SK-N-MC (cell line): ENCODE measurements at regions not wholly inside any gene's neighbourhood (a gene's known extent, or its start where the extent isn't known, plus 50 kb on each side); places are given as distances from the start of the nearest gene placed in this dataset.
"Not testable (repeated sequence)": the region's sequence is repeated elsewhere in the genome, so short reads cannot be mapped to it uniquely, and the experiment has no call there.

ENCODE experiments used
- DNase-seq: peaks from one replicate; pipeline ENCODE4 v3.0.0-alpha.2; 2011; ENCODE audit warnings: low read depth, low spot score
- H3K27ac ChIP-seq: fragments of 200-600 bp; sonication (generic); 2 replicates; pipeline ENCODE4 v1.5.1; 2016; ENCODE audit warnings: mixed run types
- H3K36me3 ChIP-seq: fragments of 200-600 bp; sonication (generic); 2 replicates; pipeline ENCODE4 v1.6.1; 2017; ENCODE audit warnings: antibody characterized with exemption, low read length, mixed read lengths; ENCODE audit not compliant: insufficient read depth
- H3K4me3 ChIP-seq: fragments of 200-600 bp; sonication (generic); 2 replicates; pipeline ENCODE4 v1.5.1; 2016
- H3K9ac ChIP-seq: fragments of 200-600 bp; sonication (generic); 2 replicates; pipeline ENCODE4 v1.8.0; 2017; ENCODE audit warnings: mixed run types, mixed read lengths; ENCODE audit not compliant: insufficient read length
- H3K9me3 ChIP-seq: fragments of 200-600 bp; sonication (generic); 2 replicates; pipeline ENCODE4 v1.6.1; 2017; ENCODE audit warnings: low read depth, mild to moderate bottlenecking, antibody characterized with exemption, low read length, moderate library complexity, mixed read lengths
- EZH2 ChIP-seq: fragments of 200-600 bp; sonication (generic); IDR thresholded peaks from one replicate; pipeline ENCODE4 v1.6.1; 2017; ENCODE audit warnings: antibody characterized with exemption
- FOXP2 ChIP-seq: optimal IDR thresholded peaks from 2 replicates; pipeline ENCODE3; 2011; ENCODE audit warnings: mild to moderate bottlenecking, moderate library complexity; ENCODE audit not compliant: insufficient read depth; ENCODE audit errors: extremely low read length, control extremely low read depth
- POLR2AphosphoS5 ChIP-seq: IDR thresholded peaks from 2 replicates; pipeline ENCODE4 v1.6.1; 2012; ENCODE audit warnings: mild to moderate bottlenecking, low read depth, low read length, borderline replicate concordance

DNA sequence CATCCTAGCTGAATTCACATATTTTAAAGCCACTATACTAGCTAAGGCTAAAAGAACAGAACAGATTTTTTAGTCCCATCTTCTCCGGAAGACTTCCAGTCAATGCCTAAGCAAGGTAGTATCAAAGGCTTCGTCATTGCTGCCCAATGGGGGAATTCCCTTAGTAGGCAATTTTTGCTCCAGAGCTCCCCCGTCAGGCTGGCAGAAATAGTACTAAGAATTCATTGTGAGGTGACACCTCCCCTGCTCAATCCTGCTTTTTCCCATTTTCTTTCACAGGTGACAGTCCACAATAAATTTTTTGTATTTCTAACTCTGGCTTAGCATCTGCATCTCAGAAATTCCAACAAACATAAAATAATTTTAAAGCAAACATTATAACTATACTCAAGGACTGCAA, 52.8 kb upstream of the SRSF6 start:
- Histone ChIP-seq H3K9me3 (no peaks in the 10 kb centered on the region), H3K27ac (no peak overlapping the region), H3K36me3 (no peaks in the 10 kb centered on the region), H3K9ac (no peak overlapping the region), H3K4me3 (no peak overlapping the region)
- DNase-seq: no peak
- TF ChIP-seq FOXP2 (no peak), POLR2AphosphoS5 (no peak)

- not testable (repeated sequence) for DNase-seq, H3K9me3 ChIP-seq, H3K36me3 ChIP-seq, H3K27ac ChIP-seq, H3K4me3 ChIP-seq, H3K9ac ChIP-seq
These were observed 56.8 kb upstream of the SRSF6 start for GRCh38 chr20:43400882-43401281.

GRCh38 chr20:43398676-43399324, 58.9 kb upstream of the SRSF6 start:
- no peak overlapping the region for H3K9ac ChIP-seq
- no peaks in the 10 kb centered on the region for H3K9me3 ChIP-seq
- DNase-seq: no peak
- no peaks in the 10 kb centered on the region for H3K36me3 ChIP-seq
- TF ChIP-seq POLR2AphosphoS5 (no peak), EZH2 (no peak), FOXP2 (no peak)
- H3K4me3 ChIP-seq: no peak overlapping the region
- H3K27ac ChIP-seq: no peak overlapping the region

GRCh38 chr20:43397147-43397546, 60.5 kb upstream of the SRSF6 start:
- DNase-seq: no peak
- Histone ChIP-seq H3K9me3 (no peaks in the 10 kb centered on the region), H3K27ac (no peak overlapping the region), H3K4me3 (no peak overlapping the region), H3K9ac (no peak overlapping the region), H3K36me3 (no peaks in the 10 kb centered on the region)
- TF ChIP-seq FOXP2 (no peak), POLR2AphosphoS5 (no peak), EZH2 (no peak)

- no peak for DNase-seq
- H3K9ac ChIP-seq: no peak overlapping the region
- H3K27ac ChIP-seq: no peak overlapping the region
- TF ChIP-seq POLR2AphosphoS5 (no peak), EZH2 (no peak), FOXP2 (no peak)
- H3K4me3 ChIP-seq: no peak overlapping the region
- H3K36me3 ChIP-seq: no peaks in the 10 kb centered on the region
- H3K9me3 ChIP-seq: no peaks in the 10 kb centered on the region
These were observed 64.6 kb upstream of the SRSF6 start for GRCh38 chr20:43393052-43393451.

- no peak overlapping the region for H3K27ac ChIP-seq
- TF ChIP-seq POLR2AphosphoS5 (no peak), EZH2 (no peak), FOXP2 (no peak)
These were observed 65.1 kb upstream of the SRSF6 start for GRCh38 chr20:43392561-43392960.

GRCh38 chr20:43389839-43390626, 67.7 kb upstream of the SRSF6 start:
- Histone ChIP-seq H3K36me3 (no peaks in the 10 kb centered on the region), H3K9me3 (no peaks in the 10 kb centered on the region), H3K4me3 (no peak overlapping the region), H3K27ac (no peak overlapping the region), H3K9ac (no peak overlapping the region)
- DNase-seq: no peak
- no peak for TF ChIP-seq POLR2AphosphoS5
- no peak for TF ChIP-seq FOXP2
- no peak for TF ChIP-seq EZH2

More at GRCh38 chr20:43392561-43392960, 65.1 kb upstream of the SRSF6 start:
- H3K9me3 ChIP-seq: no peaks in the 10 kb centered on the region
- no peaks in the 10 kb centered on the region for H3K36me3 ChIP-seq
- DNase-seq: no peak
- H3K9ac ChIP-seq: no peak overlapping the region
- no peak overlapping the region for H3K4me3 ChIP-seq

DNA sequence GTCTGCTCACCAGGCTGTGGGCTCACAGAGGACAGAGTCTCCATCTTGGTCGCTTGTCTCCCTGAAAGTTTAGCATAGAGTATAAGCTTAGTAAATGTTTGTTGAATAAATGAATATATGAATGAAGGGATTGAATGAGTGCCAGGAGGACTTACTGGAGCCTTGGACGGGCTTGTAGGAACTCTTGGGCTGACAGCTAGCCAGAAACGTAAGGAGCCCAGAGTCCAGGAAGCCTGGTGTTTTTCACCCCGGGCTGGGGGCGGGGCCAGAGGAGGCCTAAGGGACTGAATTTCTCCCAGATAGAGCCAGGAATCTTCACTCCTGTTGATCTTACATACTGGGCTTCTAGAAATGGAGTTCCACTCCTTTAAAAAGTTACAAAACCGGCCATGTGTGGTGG, 68.5 kb upstream of the SRSF6 start:
- no peaks in the 10 kb centered on the region for H3K36me3 ChIP-seq
- H3K27ac ChIP-seq: no peak overlapping the region
- TF ChIP-seq EZH2: no peak
- no peak for TF ChIP-seq FOXP2
- TF ChIP-seq POLR2AphosphoS5: no peak
- no peaks in the 10 kb centered on the region for H3K9me3 ChIP-seq
- H3K4me3 ChIP-seq: peak overlapping the region; percentile 43
- DNase-seq: no peak
- H3K9ac ChIP-seq: no peak overlapping the region
